ENCODE measurements at regions not wholly inside any gene's neighbourhood (a gene's known extent, or its start where the extent isn't known, plus 50 kb on each side); places are given as distances from the start of the nearest gene placed in this dataset.

- TF ChIP-seq, protein P1, sequence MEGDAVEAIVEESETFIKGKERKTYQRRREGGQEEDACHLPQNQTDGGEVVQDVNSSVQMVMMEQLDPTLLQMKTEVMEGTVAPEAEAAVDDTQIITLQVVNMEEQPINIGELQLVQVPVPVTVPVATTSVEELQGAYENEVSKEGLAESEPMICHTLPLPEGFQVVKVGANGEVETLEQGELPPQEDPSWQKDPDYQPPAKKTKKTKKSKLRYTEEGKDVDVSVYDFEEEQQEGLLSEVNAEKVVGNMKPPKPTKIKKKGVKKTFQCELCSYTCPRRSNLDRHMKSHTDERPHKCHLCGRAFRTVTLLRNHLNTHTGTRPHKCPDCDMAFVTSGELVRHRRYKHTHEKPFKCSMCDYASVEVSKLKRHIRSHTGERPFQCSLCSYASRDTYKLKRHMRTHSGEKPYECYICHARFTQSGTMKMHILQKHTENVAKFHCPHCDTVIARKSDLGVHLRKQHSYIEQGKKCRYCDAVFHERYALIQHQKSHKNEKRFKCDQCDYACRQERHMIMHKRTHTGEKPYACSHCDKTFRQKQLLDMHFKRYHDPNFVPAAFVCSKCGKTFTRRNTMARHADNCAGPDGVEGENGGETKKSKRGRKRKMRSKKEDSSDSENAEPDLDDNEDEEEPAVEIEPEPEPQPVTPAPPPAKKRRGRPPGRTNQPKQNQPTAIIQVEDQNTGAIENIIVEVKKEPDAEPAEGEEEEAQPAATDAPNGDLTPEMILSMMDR (optimal IDR thresholded peaks at IDR 0.05 in 1 of 3, IDR thresholded peaks at IDR 0.05 in 1 of 3, conservative IDR thresholded peaks at IDR 0.05 in 1 of 3; ENCODE audit: extremely low read depth in 1 of 3, insufficient read depth in 2 of 3, low read length in 3 of 3) = no peak
- no peak for TF ChIP-seq EZH2 (IDR thresholded peaks at IDR 0.05; ENCODE audit: low read length)
These were observed 188.7 kb upstream of the AADAT start for GRCh38 chr4:170278460-170278859.
